ENCODE measurements at regions not wholly inside any gene's neighbourhood (a gene's known extent, or its start where the extent isn't known, plus 50 kb on each side); places are given as distances from the start of the nearest gene placed in this dataset.
A peak's percentile ranks its signal among the peaks of the same experiment; 100 is the strongest.

GRCh38 chr4:12500409-12500808, 983.7 kb downstream of the RAB28 start:
- DNase-seq (ENCODE audit: low spot score) (peak; percentile 4), FAIRE-seq (no peak), ATAC-seq (peak; percentile 58)
- Histone ChIP-seq H3K4me1 (ENCODE audit: insufficient read depth, low read length) (peaks cover 47% of the 10 kb centered on the region), H3K9ac (ENCODE audit: insufficient read depth, low read depth, low read length) (0 out of 2 replicates have a peak overlapping the region, but pooled peaks have one; percentile 23), H3K9me3 (ENCODE audit: low read length) (peaks cover 53% of the 10 kb centered on the region), H4K20me1 (ENCODE audit: insufficient read depth, low read length) (no peaks in the 10 kb centered on the region), H3K4me3 (replicated peaks in 1 of 3; ENCODE audit: insufficient read depth in 1 of 3, low read depth in 2 of 3, low read length in 3 of 3) (peak overlapping the region in 2 of 3 experiments; percentile 3 to 15; a peak in 1 of 6 replicates), H3K27me3 (ENCODE audit: control insufficient read depth in 1 of 2, insufficient read depth in 2 of 2, low read length in 2 of 2) (no peaks in the 10 kb centered on the region), H3K79me2 (ENCODE audit: insufficient read depth, low read length) (no peaks in the 10 kb centered on the region), H3K36me3 (replicated peaks in 1 of 2; ENCODE audit: control insufficient read depth in 1 of 2, insufficient read depth in 2 of 2, low read length in 2 of 2) (no peaks in the 10 kb centered on the region), H3K4me2 (ENCODE audit: low read depth, low read length) (peak overlapping the region; percentile 56), H2AFZ (ENCODE audit: low read length) (no peak overlapping the region), H3K27ac (ENCODE audit: extremely low read length, insufficient read depth, low read length) (peak overlapping the region; percentile 82)
- ChIA-PET POLR2A (interaction anchor here (1.0 kb wide), 1 partner anchor 12 kb away, joined by 3 read pairs; no protein-coding TSS in a partner anchor), CTCF (ENCODE audit: low intra/inter-chr PET ratio, low total read pairs) (no interaction called here)
- in situ Hi-C loops (cut with HindIII; ENCODE audit: extremely low pct_ligation_motif_present, low pct_unique_long_range_greater_than_20kb) (no loop called here), intact Hi-C loops (cut with micrococcal nuclease; ENCODE audit: unreplicated experiment) (no loop called here)
- BruUV-seq (replicated peaks): no TSS peak
- TF ChIP-seq TFE3 (CRISPR knock-in tag; IDR thresholded peaks at IDR 0.05) (peak; percentile 25; the same call in 1 of the 2 replicates), POGZ (CRISPR knock-in tag; IDR thresholded peaks at IDR 0.05) (peak; percentile 42; the same call in 1 of the 2 replicates), MAFK (conservative IDR thresholded peaks at IDR 0.05 in 1 of 2, IDR thresholded peaks at IDR 0.05 in 1 of 2; ENCODE audit: low read length in 2 of 2) (peak in 1 of 2 experiments; percentile 76; a peak in 3 of 4 replicates), CTCF (CRISPR knock-in tag; IDR thresholded peaks at IDR 0.05) (no peak), MAFF (IDR thresholded peaks at IDR 0.05; ENCODE audit: low read depth, low read length) (peak; percentile 48; the same call in 1 of the 2 replicates), PPARG (CRISPR knock-in tag; conservative IDR thresholded peaks at IDR 0.05) (0 out of 2 replicates have a peak, but pooled peaks have one; percentile 19), ZNF230 (CRISPR knock-in tag; IDR thresholded peaks at IDR 0.05) (no peak), RXRB (CRISPR knock-in tag; IDR thresholded peaks at IDR 0.05; ENCODE audit: borderline replicate concordance) (peak; percentile 43; the same call in 1 of the 2 replicates), ARID5B (CRISPR knock-in tag; IDR thresholded peaks at IDR 0.05) (peak; percentile 50; the same call in 1 of the 2 replicates), FOXA1 (IDR thresholded peaks at IDR 0.05) (no peak), FOXA1 (CRISPR knock-in tag; IDR thresholded peaks at IDR 0.05) (peak; percentile 56), MEF2D (CRISPR knock-in tag; IDR thresholded peaks at IDR 0.05) (peak; percentile 31; the same call in 1 of the 2 replicates), HNF4G (IDR thresholded peaks at IDR 0.05; ENCODE audit: borderline replicate concordance, low read depth, low read length) (0 out of 2 replicates have a peak, but pooled peaks have one; percentile 32), HNF4G (CRISPR knock-in tag; IDR thresholded peaks at IDR 0.05; ENCODE audit: borderline replicate concordance, low read depth) (no peak), SRSF4 (IDR thresholded peaks at IDR 0.05; ENCODE audit: low read depth, low read length, poor library complexity, severe bottlenecking) (no peak), ZNF225 (CRISPR knock-in tag; IDR thresholded peaks at IDR 0.05) (no peak), ZNF704 (CRISPR knock-in tag; IDR thresholded peaks at IDR 0.05; ENCODE audit: borderline replicate concordance) (no peak), TCF7 (IDR thresholded peaks at IDR 0.05; ENCODE audit: low read depth) (0 out of 2 replicates have a peak, but pooled peaks have one; percentile 18)

Measured in HepG2 (cell line).